Endothelial cell of umbilical vein (primary cell): ENCODE measurements at regions not wholly inside any gene's neighbourhood (a gene's known extent, or its start where the extent isn't known, plus 50 kb on each side); places are given as distances from the start of the nearest gene placed in this dataset.

ENCODE experiments used
- BruUV-seq: library from RNA; stranded (reverse); fragments of 400-500 nt; replicated peaks from 2 replicates; lab custom pipeline; 2021; lab: Mats Ljungman, UMichigan
- CTCF ChIA-PET: fragments of 300-600, 350-600 bp; sonication (Branson Sonifier 250); formaldehyde crosslinking; loops from one replicate; lab custom pipeline; 2021; ENCODE audit warnings: antibody characterized with exemption, inconsistent platforms; lab: Charles Lee
- POLR2A ChIA-PET: fragments of 300-600, 350-600 bp; sonication (Branson Sonifier 250); formaldehyde crosslinking; loops from one replicate; lab custom pipeline; 2021; ENCODE audit warnings: antibody characterized with exemption, inconsistent platforms; lab: Charles Lee
- DNase-seq: peaks from one replicate; pipeline ENCODE4 v3.0.0-alpha.2; 2011; ENCODE audit warnings: low read depth, low spot score
- FAIRE-seq: peaks from 2 replicates; lab custom pipeline; 2011; peaks lifted over from hg19 to GRCh38; lab: Jason Lieb, UNC
- H2AFZ ChIP-seq: 2 replicates; pipeline ENCODE4 v1.6.0; 2012; ENCODE audit warnings: low read depth, low read length, control low read depth, inconsistent platforms
- H3K27ac ChIP-seq: 2 replicates; pipeline ENCODE4 v1.5.1; 2011; ENCODE audit warnings: low read depth, mild to moderate bottlenecking, control low read depth, low read length, moderate library complexity; ENCODE audit not compliant: insufficient read depth
- H3K27me3 ChIP-seq, 2 experiments: 2 replicates each; pipeline versions ENCODE4 v1.6.0 to v1.6.1; 2011; ENCODE audit warnings: low read length in 2 of 2, mixed read lengths in 1 of 2; ENCODE audit not compliant: control insufficient read depth in 2 of 2, insufficient read depth in 2 of 2
- H3K36me3 ChIP-seq, 2 experiments: 2 replicates in 1 of 2; 3 replicates in 1 of 2; pipeline ENCODE4 v1.5.1; 2011; ENCODE audit warnings: low read length in 2 of 2, mild to moderate bottlenecking in 1 of 2, moderate library complexity in 1 of 2; ENCODE audit not compliant: control insufficient read depth in 2 of 2, insufficient read depth in 2 of 2; ENCODE audit errors: extremely low read depth in 1 of 2
- H3K4me1 ChIP-seq: 3 replicates; pipeline ENCODE4 v1.5.1; 2011; ENCODE audit warnings: mild to moderate bottlenecking, low read length; ENCODE audit not compliant: control insufficient read depth, insufficient read depth; ENCODE audit errors: extremely low read depth
- H3K4me2 ChIP-seq: 2 replicates; pipeline ENCODE4 v1.6.1; 2011; ENCODE audit warnings: low read length, control low read depth, mixed read lengths; ENCODE audit not compliant: insufficient read depth
- H3K4me3 ChIP-seq, 3 experiments: fragments of 200-600 bp in 1 of 3; sonication (generic), shearing (Covaris generic) in 1 of 3; replicated peaks in 1 of 3; 2 replicates each; pipeline ENCODE4 v1.5.1; 2011 to 2016; ENCODE audit warnings: control low read depth in 3 of 3, low read length in 3 of 3, mild to moderate bottlenecking in 2 of 3, inconsistent platforms in 1 of 3, low read depth in 1 of 3, moderate library complexity in 1 of 3; ENCODE audit not compliant: insufficient read depth in 1 of 3
- H3K79me2 ChIP-seq: 2 replicates; pipeline ENCODE4 v1.6.0; 2012; ENCODE audit warnings: low read length, inconsistent platforms; ENCODE audit not compliant: control insufficient read depth, insufficient read depth
- H3K9ac ChIP-seq: replicated peaks from 2 replicates; pipeline ENCODE3; 2011; ENCODE audit warnings: low read length, control low read depth; ENCODE audit not compliant: insufficient read depth; ENCODE audit errors: extremely low read depth
- H3K9me1 ChIP-seq: replicated peaks from 3 replicates; pipeline ENCODE4 v1.6.0; 2011; ENCODE audit warnings: mild to moderate bottlenecking, low read length; ENCODE audit not compliant: control insufficient read depth, insufficient read depth; ENCODE audit errors: extremely low read depth
- H3K9me3 ChIP-seq: replicated peaks from 2 replicates; pipeline ENCODE4 v1.5.1; 2012; ENCODE audit warnings: low read length, inconsistent platforms; ENCODE audit not compliant: control insufficient read depth, insufficient read depth
- H4K20me1 ChIP-seq: replicated peaks from 2 replicates; pipeline ENCODE3; 2011; ENCODE audit warnings: mild to moderate bottlenecking, low read length; ENCODE audit not compliant: control insufficient read depth, insufficient read depth; ENCODE audit errors: extremely low read depth
- EZH2 ChIP-seq: IDR thresholded peaks from 2 replicates; pipeline ENCODE4 v1.6.1; 2012; ENCODE audit warnings: borderline replicate concordance, low read depth, mild to moderate bottlenecking, moderate library complexity, low read length, inconsistent platforms; ENCODE audit not compliant: severe bottlenecking
- FOS ChIP-seq: IDR thresholded peaks from 2 replicates; pipeline ENCODE4 v1.6.1; 2011; ENCODE audit warnings: mild to moderate bottlenecking, low read length, moderate library complexity, borderline replicate concordance; ENCODE audit not compliant: insufficient read depth
- GATA2 ChIP-seq: IDR thresholded peaks from 2 replicates; pipeline ENCODE4 v1.7.0; 2011; ENCODE audit warnings: low read depth, mild to moderate bottlenecking, moderate library complexity, mixed read lengths, low read length; ENCODE audit not compliant: insufficient read length, insufficient read depth
- JUN ChIP-seq: IDR thresholded peaks from 2 replicates; pipeline ENCODE4 v1.6.1; 2011; ENCODE audit warnings: borderline replicate concordance, low read depth; ENCODE audit not compliant: insufficient read length, insufficient read depth
- MYC ChIP-seq: IDR thresholded peaks from one replicate; pipeline ENCODE4 v1.6.1; 2011; ENCODE audit warnings: mild to moderate bottlenecking, low read depth, low read length
- POLR2A ChIP-seq: IDR thresholded peaks from 2 replicates; pipeline ENCODE4 v1.6.1; 2012; ENCODE audit warnings: low read depth, mild to moderate bottlenecking, control low read depth, low read length
- POLR2AphosphoS5 ChIP-seq: IDR thresholded peaks from 2 replicates; pipeline ENCODE4 v1.6.1; 2012; ENCODE audit warnings: low read depth, mild to moderate bottlenecking, control low read depth, low read length, moderate library complexity; ENCODE audit not compliant: insufficient read depth
- dilution Hi-C: fragments of 300-500 bp; cut with MboI; formaldehyde crosslinking; loops from one replicate; pipeline ENCODE4 v1.15.0; 2019; ENCODE audit warnings: low sequenced_read_pairs; ENCODE audit not compliant: extremely low pct_ligation_motif_present
- intact Hi-C: fragments of 100-400 bp; cut with micrococcal nuclease; formaldehyde crosslinking; loops from one replicate; pipeline ENCODE4 v1.10.0; 2022
- TF ChIP-seq, protein P1 (sequence below), 2 donors: IDR thresholded peaks; 1 replicate in 1 of 2; 2 replicates in 1 of 2; pipeline ENCODE4 v1.5.1; 2011; ENCODE audit warnings: low read length in 2 of 2, mild to moderate bottlenecking in 2 of 2, moderate library complexity in 2 of 2, control low read depth in 1 of 2, inconsistent platforms in 1 of 2, low read depth in 1 of 2; ENCODE audit not compliant: insufficient read depth in 1 of 2; ENCODE audit errors: extremely low read depth in 1 of 2
- TF ChIP-seq, protein P2 (sequence below): IDR thresholded peaks from 2 replicates; pipeline ENCODE4 v1.6.1; 2011; ENCODE audit not compliant: insufficient read depth, insufficient read length

DNA sequence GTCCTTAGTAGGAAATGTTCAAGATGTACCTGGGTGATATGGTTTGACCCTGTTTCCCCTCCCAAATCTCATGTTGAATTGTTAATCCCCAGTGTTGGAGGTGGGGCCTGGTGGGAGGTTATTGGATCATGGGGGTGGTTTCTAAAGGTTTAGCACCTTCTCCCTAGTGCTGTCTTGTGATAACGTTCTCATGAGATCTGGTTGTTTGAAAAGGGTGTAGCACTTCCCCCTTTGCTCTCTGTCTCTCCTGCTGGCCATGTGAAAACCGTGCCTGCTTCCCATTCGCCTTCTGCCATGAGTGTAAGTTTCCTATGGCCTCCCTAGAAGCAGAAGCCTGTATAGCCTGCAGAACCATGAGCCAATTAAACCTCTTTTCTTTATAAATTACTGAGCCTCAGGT is 353.0 kb upstream of the SFSWAP start:
- Histone ChIP-seq H3K79me2 (no peaks in the 10 kb centered on the region), H3K4me3 (no peak overlapping the region), H3K36me3 (no peaks in the 10 kb centered on the region), H2AFZ (no peak overlapping the region), H3K27ac (no peak overlapping the region), H3K27me3 (no peaks in the 10 kb centered on the region), H3K9ac (no peak overlapping the region), H4K20me1 (no peaks in the 10 kb centered on the region), H3K4me1 (no peaks in the 10 kb centered on the region), H3K9me1 (no peaks in the 10 kb centered on the region), H3K4me2 (no peak overlapping the region), H3K9me3 (no peaks in the 10 kb centered on the region)
- no TSS peak for BruUV-seq
- DNase-seq: no peak
- ChIA-PET POLR2A (no interaction called here), CTCF (no interaction called here)
- no peak for FAIRE-seq
- intact Hi-C loops: no loop called here
- TF ChIP-seq, protein P1, sequence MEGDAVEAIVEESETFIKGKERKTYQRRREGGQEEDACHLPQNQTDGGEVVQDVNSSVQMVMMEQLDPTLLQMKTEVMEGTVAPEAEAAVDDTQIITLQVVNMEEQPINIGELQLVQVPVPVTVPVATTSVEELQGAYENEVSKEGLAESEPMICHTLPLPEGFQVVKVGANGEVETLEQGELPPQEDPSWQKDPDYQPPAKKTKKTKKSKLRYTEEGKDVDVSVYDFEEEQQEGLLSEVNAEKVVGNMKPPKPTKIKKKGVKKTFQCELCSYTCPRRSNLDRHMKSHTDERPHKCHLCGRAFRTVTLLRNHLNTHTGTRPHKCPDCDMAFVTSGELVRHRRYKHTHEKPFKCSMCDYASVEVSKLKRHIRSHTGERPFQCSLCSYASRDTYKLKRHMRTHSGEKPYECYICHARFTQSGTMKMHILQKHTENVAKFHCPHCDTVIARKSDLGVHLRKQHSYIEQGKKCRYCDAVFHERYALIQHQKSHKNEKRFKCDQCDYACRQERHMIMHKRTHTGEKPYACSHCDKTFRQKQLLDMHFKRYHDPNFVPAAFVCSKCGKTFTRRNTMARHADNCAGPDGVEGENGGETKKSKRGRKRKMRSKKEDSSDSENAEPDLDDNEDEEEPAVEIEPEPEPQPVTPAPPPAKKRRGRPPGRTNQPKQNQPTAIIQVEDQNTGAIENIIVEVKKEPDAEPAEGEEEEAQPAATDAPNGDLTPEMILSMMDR (IDR thresholded peaks at IDR 0.05; ENCODE audit: extremely low read depth in 1 of 2, insufficient read depth in 1 of 2, low read depth in 1 of 2, low read length in 2 of 2): no peak
- TF ChIP-seq EZH2 (no peak), MYC (no peak), FOS (no peak), POLR2AphosphoS5 (no peak), JUN (no peak), POLR2A (no peak), GATA2 (no peak)
- TF ChIP-seq, protein P2, sequence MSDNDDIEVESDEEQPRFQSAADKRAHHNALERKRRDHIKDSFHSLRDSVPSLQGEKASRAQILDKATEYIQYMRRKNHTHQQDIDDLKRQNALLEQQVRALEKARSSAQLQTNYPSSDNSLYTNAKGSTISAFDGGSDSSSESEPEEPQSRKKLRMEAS: no peak
- dilution Hi-C loops: no loop called here
